ENCODE measurements at regions not wholly inside any gene's neighbourhood (a gene's known extent, or its start where the extent isn't known, plus 50 kb on each side); places are given as distances from the start of the nearest gene placed in this dataset.

- TF ChIP-seq, protein P1, sequence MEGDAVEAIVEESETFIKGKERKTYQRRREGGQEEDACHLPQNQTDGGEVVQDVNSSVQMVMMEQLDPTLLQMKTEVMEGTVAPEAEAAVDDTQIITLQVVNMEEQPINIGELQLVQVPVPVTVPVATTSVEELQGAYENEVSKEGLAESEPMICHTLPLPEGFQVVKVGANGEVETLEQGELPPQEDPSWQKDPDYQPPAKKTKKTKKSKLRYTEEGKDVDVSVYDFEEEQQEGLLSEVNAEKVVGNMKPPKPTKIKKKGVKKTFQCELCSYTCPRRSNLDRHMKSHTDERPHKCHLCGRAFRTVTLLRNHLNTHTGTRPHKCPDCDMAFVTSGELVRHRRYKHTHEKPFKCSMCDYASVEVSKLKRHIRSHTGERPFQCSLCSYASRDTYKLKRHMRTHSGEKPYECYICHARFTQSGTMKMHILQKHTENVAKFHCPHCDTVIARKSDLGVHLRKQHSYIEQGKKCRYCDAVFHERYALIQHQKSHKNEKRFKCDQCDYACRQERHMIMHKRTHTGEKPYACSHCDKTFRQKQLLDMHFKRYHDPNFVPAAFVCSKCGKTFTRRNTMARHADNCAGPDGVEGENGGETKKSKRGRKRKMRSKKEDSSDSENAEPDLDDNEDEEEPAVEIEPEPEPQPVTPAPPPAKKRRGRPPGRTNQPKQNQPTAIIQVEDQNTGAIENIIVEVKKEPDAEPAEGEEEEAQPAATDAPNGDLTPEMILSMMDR (IDR thresholded peaks at IDR 0.05 in 2 of 3, conservative IDR thresholded peaks at IDR 0.05 in 1 of 3; ENCODE audit: borderline replicate concordance in 1 of 3, insufficient read depth in 1 of 3, low read depth in 2 of 3, low read length in 2 of 3) = no peak
- TF ChIP-seq EZH2 (IDR thresholded peaks at IDR 0.05) = no peak
These were observed 246.2 kb upstream of the SLC10A2 start (continued) for GRCh38 chr13:103312467-103312866.

- POLR2A ChIA-PET = no interaction called here
- H3K9me3 ChIP-seq (ENCODE audit: control insufficient read depth in 1 of 2, insufficient read depth in 1 of 2, low read depth in 1 of 2, low read length in 2 of 2) = peaks cover 3 to 5% of the 10 kb centered on the region in 2 experiments; a peak in 1 of 4 replicates
- H3K4me3 ChIP-seq (replicated peaks in 1 of 2; ENCODE audit: low read depth in 1 of 2, low read length in 2 of 2) = no peak overlapping the region
These were observed 242.4 kb upstream of the SLC10A2 start for GRCh38 chr13:103308667-103309066.

More at GRCh38 chr13:103308667-103309066, 242.4 kb upstream of the SLC10A2 start:
- BruUV-seq (replicated peaks) = no TSS peak
- ChIA-PET RAD21 (ENCODE audit: low non-redundant PET in 1 of 2, low total read pairs in 2 of 2, uncharacterized antibody in 2 of 2, unreplicated experiment in 2 of 2) (no interaction called here), CTCF (no interaction called here)
- H3K9me2 ChIP-seq (ENCODE audit: insufficient read depth) = no peaks in the 10 kb centered on the region
- H3K4me2 ChIP-seq (ENCODE audit: low read length) = no peak overlapping the region
- no peaks in the 10 kb centered on the region for H3K79me2 ChIP-seq (ENCODE audit: insufficient read depth, low read length)
- H4K20me1 ChIP-seq (ENCODE audit: insufficient read depth) = no peaks in the 10 kb centered on the region
- no peak overlapping the region for H3K9ac ChIP-seq (ENCODE audit: low read length)
- H2AFZ ChIP-seq (ENCODE audit: low read depth, low read length, poor library complexity, severe bottlenecking) = no peak overlapping the region
- intact Hi-C loops (cut with micrococcal nuclease) = no loop called here
- TF ChIP-seq EZH2phosphoT487 (IDR thresholded peaks at IDR 0.05; ENCODE audit: borderline replicate concordance) (no peak), CBX3 (IDR thresholded peaks at IDR 0.05; ENCODE audit: low read depth) (no peak), ATF3 (IDR thresholded peaks at IDR 0.05) (no peak), SIN3A (IDR thresholded peaks at IDR 0.05; ENCODE audit: low read depth) (no peak), MAX (IDR thresholded peaks at IDR 0.05) (no peak), ZBTB33 (IDR thresholded peaks at IDR 0.05; ENCODE audit: extremely low read depth, insufficient replicate concordance, low read length) (no peak), ZNF274 (IDR thresholded peaks at IDR 0.05; ENCODE audit: low read depth, low read length) (no peak), SP1 (IDR thresholded peaks at IDR 0.05; ENCODE audit: low read depth) (no peak), ELF1 (IDR thresholded peaks at IDR 0.05; ENCODE audit: borderline replicate concordance, low read depth) (no peak)
- TF ChIP-seq, protein P2, sequence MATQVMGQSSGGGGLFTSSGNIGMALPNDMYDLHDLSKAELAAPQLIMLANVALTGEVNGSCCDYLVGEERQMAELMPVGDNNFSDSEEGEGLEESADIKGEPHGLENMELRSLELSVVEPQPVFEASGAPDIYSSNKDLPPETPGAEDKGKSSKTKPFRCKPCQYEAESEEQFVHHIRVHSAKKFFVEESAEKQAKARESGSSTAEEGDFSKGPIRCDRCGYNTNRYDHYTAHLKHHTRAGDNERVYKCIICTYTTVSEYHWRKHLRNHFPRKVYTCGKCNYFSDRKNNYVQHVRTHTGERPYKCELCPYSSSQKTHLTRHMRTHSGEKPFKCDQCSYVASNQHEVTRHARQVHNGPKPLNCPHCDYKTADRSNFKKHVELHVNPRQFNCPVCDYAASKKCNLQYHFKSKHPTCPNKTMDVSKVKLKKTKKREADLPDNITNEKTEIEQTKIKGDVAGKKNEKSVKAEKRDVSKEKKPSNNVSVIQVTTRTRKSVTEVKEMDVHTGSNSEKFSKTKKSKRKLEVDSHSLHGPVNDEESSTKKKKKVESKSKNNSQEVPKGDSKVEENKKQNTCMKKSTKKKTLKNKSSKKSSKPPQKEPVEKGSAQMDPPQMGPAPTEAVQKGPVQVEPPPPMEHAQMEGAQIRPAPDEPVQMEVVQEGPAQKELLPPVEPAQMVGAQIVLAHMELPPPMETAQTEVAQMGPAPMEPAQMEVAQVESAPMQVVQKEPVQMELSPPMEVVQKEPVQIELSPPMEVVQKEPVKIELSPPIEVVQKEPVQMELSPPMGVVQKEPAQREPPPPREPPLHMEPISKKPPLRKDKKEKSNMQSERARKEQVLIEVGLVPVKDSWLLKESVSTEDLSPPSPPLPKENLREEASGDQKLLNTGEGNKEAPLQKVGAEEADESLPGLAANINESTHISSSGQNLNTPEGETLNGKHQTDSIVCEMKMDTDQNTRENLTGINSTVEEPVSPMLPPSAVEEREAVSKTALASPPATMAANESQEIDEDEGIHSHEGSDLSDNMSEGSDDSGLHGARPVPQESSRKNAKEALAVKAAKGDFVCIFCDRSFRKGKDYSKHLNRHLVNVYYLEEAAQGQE (IDR thresholded peaks at IDR 0.05; ENCODE audit: low read depth) = no peak
- DNase-seq (ENCODE audit: low read depth, low spot score) = no peak
- no peaks in the 10 kb centered on the region for H3K36me3 ChIP-seq (ENCODE audit: control insufficient read depth in 1 of 2, insufficient read depth in 2 of 2, low read length in 2 of 2)
- no peak for ATAC-seq
- H3K27me3 ChIP-seq (ENCODE audit: insufficient read depth, low read length) = no peaks in the 10 kb centered on the region
- no peak overlapping the region for H3K27ac ChIP-seq (ENCODE audit: low read depth, low read length)
- H3K4me1 ChIP-seq (ENCODE audit: control insufficient read depth in 1 of 2, insufficient read depth in 2 of 2, low read length in 2 of 2) = no peaks in the 10 kb centered on the region

All from HCT116 (cell line).